HCT116 (cell line): ENCODE measurements at regions not wholly inside any gene's neighbourhood (a gene's known extent, or its start where the extent isn't known, plus 50 kb on each side); places are given as distances from the start of the nearest gene placed in this dataset.

Experiments
- ATAC-seq: fragments of 200-7000 bp; cut with Tn5 transposase; 2 replicates; pipeline ENCODE4 v1.9.1; 2020; ENCODE audit warnings: mild to moderate bottlenecking, moderate library complexity
- BruUV-seq: library from RNA; stranded (reverse); fragments of 400-500 nt; replicated peaks from 2 replicates; lab custom pipeline; 2021; lab: Mats Ljungman, UMichigan
- CTCF ChIA-PET: fragments of 300-600 bp; sonication (Branson Sonifier 250); formaldehyde crosslinking; loops from one replicate; lab custom pipeline; 2021; ENCODE audit warnings: antibody characterized with exemption; lab: Charles Lee
- POLR2A ChIA-PET: fragments of 300-600, 350-600 bp; sonication (Branson Sonifier 250); formaldehyde crosslinking; loops from one replicate; lab custom pipeline; 2021; ENCODE audit warnings: antibody characterized with exemption; lab: Charles Lee
- RAD21 ChIA-PET, 2 experiments: fragments of 300-600 bp; sonication (Branson Sonifier 250); formaldehyde crosslinking; loops; one replicate each; lab custom pipeline; 2023; ENCODE audit warnings: low total read pairs in 2 of 2; ENCODE audit not compliant: uncharacterized antibody in 2 of 2, unreplicated experiment in 2 of 2, low non-redundant PET in 1 of 2; lab: Charles Lee
- DNase-seq: peaks from one replicate; pipeline ENCODE4 v3.0.0-alpha.2; 2010; ENCODE audit warnings: low read depth, low spot score
- H2AFZ ChIP-seq: fragments of 200-600 bp; shearing (Covaris generic), sonication (generic); 2 replicates; pipeline ENCODE4 v1.6.1; 2017; ENCODE audit warnings: low read depth, mixed run types, mixed read lengths, antibody characterized with exemption, low read length; ENCODE audit not compliant: poor library complexity, severe bottlenecking
- H3K27ac ChIP-seq: 2 replicates; pipeline ENCODE4 v1.5.1; 2012; ENCODE audit warnings: low read depth, low read length
- H3K27me3 ChIP-seq: fragments of 200-600 bp; sonication (generic); 2 replicates; pipeline ENCODE4 v1.6.1; 2016; ENCODE audit warnings: mixed run types, low read length, mixed read lengths; ENCODE audit not compliant: insufficient read depth
- H3K36me3 ChIP-seq, 2 experiments: fragments of 200-500 bp in 1 of 2; fragments of 200-600 bp in 1 of 2; sonication (Bioruptor generic) in 1 of 2; sonication (generic) in 1 of 2; 2 replicates each; pipeline versions ENCODE4 v1.5.1 to v1.6.1; 2014 to 2016; ENCODE audit warnings: low read length in 2 of 2, inconsistent platforms in 1 of 2, mixed read lengths in 1 of 2, mixed run types in 1 of 2; ENCODE audit not compliant: insufficient read depth in 2 of 2, control insufficient read depth in 1 of 2
- H3K4me1 ChIP-seq, 2 experiments: fragments of 200-600 bp in 1 of 2; sonication (generic) in 1 of 2; 2 replicates each; pipeline versions ENCODE4 v1.5.1 to v1.6.1; 2012 to 2017; ENCODE audit warnings: low read length in 2 of 2, inconsistent platforms in 1 of 2, mild to moderate bottlenecking in 1 of 2, mixed read lengths in 1 of 2, mixed run types in 1 of 2, moderate library complexity in 1 of 2; ENCODE audit not compliant: insufficient read depth in 2 of 2, control insufficient read depth in 1 of 2
- H3K4me2 ChIP-seq: fragments of 200-600 bp; sonication (generic); 2 replicates; pipeline ENCODE4 v1.6.1; 2017; ENCODE audit warnings: mixed run types, low read length, mixed read lengths
- H3K4me3 ChIP-seq, 2 experiments: fragments of 200-600 bp in 1 of 2; sonication (generic) in 1 of 2; replicated peaks in 1 of 2; 2 replicates each; pipeline ENCODE4 v1.5.1; 2011 to 2016; ENCODE audit warnings: low read length in 2 of 2, control low read depth in 1 of 2, low read depth in 1 of 2, mild to moderate bottlenecking in 1 of 2, mixed read lengths in 1 of 2, mixed run types in 1 of 2
- H3K79me2 ChIP-seq: fragments of 200-600 bp; sonication (generic); 2 replicates; pipeline ENCODE4 v1.6.1; 2017; ENCODE audit warnings: mild to moderate bottlenecking, mixed run types, low read length, moderate library complexity, mixed read lengths; ENCODE audit not compliant: insufficient read depth
- H3K9ac ChIP-seq: fragments of 200-600 bp; sonication (generic); 2 replicates; pipeline ENCODE4 v1.6.1; 2016; ENCODE audit warnings: low read length, mixed read lengths
- H3K9me2 ChIP-seq: fragments of 200-600 bp; sonication (generic), shearing (Covaris generic); 2 replicates; pipeline ENCODE4 v1.6.1; 2017; ENCODE audit warnings: mixed run types, mild to moderate bottlenecking, moderate library complexity; ENCODE audit not compliant: insufficient read depth
- H3K9me3 ChIP-seq, 2 experiments: fragments of 200-500 bp in 1 of 2; fragments of 200-600 bp in 1 of 2; sonication (Bioruptor generic) in 1 of 2; sonication (generic) in 1 of 2; 2 replicates each; pipeline ENCODE4 v1.6.1; 2014 to 2017; ENCODE audit warnings: low read length in 2 of 2, mixed read lengths in 2 of 2, inconsistent platforms in 1 of 2, low read depth in 1 of 2, mild to moderate bottlenecking in 1 of 2, mixed run types in 1 of 2, moderate library complexity in 1 of 2; ENCODE audit not compliant: control insufficient read depth in 1 of 2, insufficient read depth in 1 of 2
- H4K20me1 ChIP-seq: fragments of 200-600 bp; sonication (generic), shearing (Covaris generic); 2 replicates; pipeline ENCODE4 v1.6.1; 2017; ENCODE audit warnings: mixed run types, mild to moderate bottlenecking, moderate library complexity; ENCODE audit not compliant: insufficient read depth
- CBX3 ChIP-seq: IDR thresholded peaks from 2 replicates; pipeline ENCODE4 v1.6.1; 2012; ENCODE audit warnings: low read depth
- EGR1 ChIP-seq: IDR thresholded peaks from 2 replicates; pipeline ENCODE4 v1.6.1; 2012; ENCODE audit warnings: low read depth
- POLR2AphosphoS5 ChIP-seq: IDR thresholded peaks from 2 replicates; pipeline ENCODE4 v1.6.1; 2011; ENCODE audit warnings: mild to moderate bottlenecking, low read depth, low read length, moderate library complexity
- SIN3A ChIP-seq: IDR thresholded peaks from 2 replicates; pipeline ENCODE4 v1.6.1; 2012; ENCODE audit warnings: low read depth
- SP1 ChIP-seq: IDR thresholded peaks from 2 replicates; pipeline ENCODE4 v1.6.1; 2012; ENCODE audit warnings: low read depth
- SRF ChIP-seq: IDR thresholded peaks from 2 replicates; pipeline ENCODE4 v1.6.1; 2012; ENCODE audit warnings: low read depth
- TCF7L2 ChIP-seq: IDR thresholded peaks from 2 replicates; pipeline ENCODE4 v1.7.0; 2011; ENCODE audit warnings: borderline replicate concordance, inconsistent platforms; ENCODE audit not compliant: insufficient read depth, insufficient read length; ENCODE audit errors: extremely low read depth
- intact Hi-C: fragments of 100-400 bp; cut with micrococcal nuclease; formaldehyde crosslinking; loops from 2 replicates; pipeline ENCODE4 v1.10.0; 2022
- TF ChIP-seq, protein P1 (sequence below): IDR thresholded peaks from 2 replicates; pipeline ENCODE4 v1.6.1; 2012
- TF ChIP-seq, protein P2 (sequence below), 3 experiments: fragments of 200-600 bp in 1 of 3; sonication (generic) in 1 of 3; IDR thresholded peaks in 2 of 3; conservative IDR thresholded peaks in 1 of 3; 2 replicates each; pipeline ENCODE4 v1.5.1; 2012 to 2017; ENCODE audit warnings: low read depth in 2 of 3, low read length in 2 of 3, antibody characterized with exemption in 1 of 3, borderline replicate concordance in 1 of 3, control low read depth in 1 of 3, mild to moderate bottlenecking in 1 of 3, mixed read lengths in 1 of 3, mixed run types in 1 of 3, moderate library complexity in 1 of 3; ENCODE audit not compliant: insufficient read depth in 1 of 3
- TF ChIP-seq, protein P3 (sequence below): IDR thresholded peaks from 2 replicates; pipeline ENCODE4 v1.6.1; 2012

DNA sequence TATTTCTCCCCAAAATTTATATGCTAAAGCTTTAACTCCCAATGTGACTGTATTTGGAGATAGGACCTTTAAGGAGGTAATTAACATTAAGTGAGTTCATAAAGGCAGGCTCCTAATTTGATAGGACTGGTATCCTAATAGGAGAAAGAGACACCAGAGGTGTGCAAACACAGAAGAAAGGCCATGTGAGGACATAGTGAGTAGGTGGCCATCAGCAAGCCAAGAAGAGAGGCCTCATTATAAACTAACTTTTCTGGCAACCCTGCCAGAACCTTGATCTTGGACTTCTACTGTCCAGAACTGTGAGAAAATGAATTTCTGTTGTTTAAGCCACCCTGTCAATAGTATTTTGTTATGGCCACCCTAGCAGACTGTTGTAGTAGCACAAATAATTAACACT is 177.9 kb upstream of the FUT9 start:
- H3K27ac ChIP-seq: no peak overlapping the region
- intact Hi-C loops: no loop called here
- no TSS peak for BruUV-seq
- no peak for ATAC-seq
- no peaks in the 10 kb centered on the region for H3K9me2 ChIP-seq
- H2AFZ ChIP-seq: no peak overlapping the region
- no peaks in the 10 kb centered on the region for H3K36me3 ChIP-seq
- no peak for TF ChIP-seq POLR2AphosphoS5
- TF ChIP-seq TCF7L2: no peak
- no peak for TF ChIP-seq SRF
- no peak for TF ChIP-seq SIN3A
- no peak for TF ChIP-seq EGR1
- no peak for TF ChIP-seq SP1
- TF ChIP-seq, protein P1, sequence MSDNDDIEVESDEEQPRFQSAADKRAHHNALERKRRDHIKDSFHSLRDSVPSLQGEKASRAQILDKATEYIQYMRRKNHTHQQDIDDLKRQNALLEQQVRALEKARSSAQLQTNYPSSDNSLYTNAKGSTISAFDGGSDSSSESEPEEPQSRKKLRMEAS: no peak
- TF ChIP-seq CBX3: no peak
- ChIA-PET RAD21 (no interaction called here), CTCF (no interaction called here), POLR2A (no interaction called here)
- H4K20me1 ChIP-seq: no peaks in the 10 kb centered on the region
- H3K9me3 ChIP-seq: no peaks in the 10 kb centered on the region; a peak in 1 of 4 replicates
- H3K9ac ChIP-seq: no peak overlapping the region
- no peak overlapping the region for H3K4me2 ChIP-seq
- H3K4me1 ChIP-seq: no peaks in the 10 kb centered on the region
- no peak for DNase-seq
- H3K79me2 ChIP-seq: no peaks in the 10 kb centered on the region
- no peak overlapping the region for H3K4me3 ChIP-seq
- H3K27me3 ChIP-seq: no peaks in the 10 kb centered on the region

DNA sequence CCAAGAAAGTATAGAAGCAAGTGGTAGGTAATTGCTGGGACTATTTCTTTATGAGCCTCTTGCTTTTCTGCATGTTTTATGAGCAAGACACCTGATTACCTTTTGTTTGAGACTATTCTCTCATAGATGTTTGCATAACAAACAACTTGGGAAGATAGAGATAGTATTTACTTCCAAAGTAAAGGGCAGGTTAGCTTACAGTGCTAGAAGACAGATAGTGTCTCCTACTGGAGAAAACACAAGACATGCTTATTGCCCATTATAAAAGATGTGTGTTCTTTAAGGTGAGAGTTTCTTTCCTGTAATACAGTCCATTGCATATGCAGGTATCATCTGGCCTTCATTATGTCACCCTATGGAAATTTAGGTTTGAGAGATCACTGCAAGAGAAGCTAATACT is 174.2 kb upstream of the FUT9 start:
- Histone ChIP-seq H2AFZ (no peak overlapping the region), H3K4me1 (no peaks in the 10 kb centered on the region), H4K20me1 (no peaks in the 10 kb centered on the region), H3K9ac (no peak overlapping the region), H3K9me2 (no peaks in the 10 kb centered on the region), H3K27ac (no peak overlapping the region), H3K36me3 (no peaks in the 10 kb centered on the region), H3K9me3 (no peaks in the 10 kb centered on the region; a peak in 1 of 4 replicates), H3K79me2 (no peaks in the 10 kb centered on the region), H3K4me2 (no peak overlapping the region), H3K27me3 (no peaks in the 10 kb centered on the region), H3K4me3 (no peak overlapping the region)
- intact Hi-C loops: no loop called here
- CTCF ChIA-PET: no interaction called here
- RAD21 ChIA-PET: no interaction called here
- POLR2A ChIA-PET: no interaction called here
- DNase-seq (no peak), ATAC-seq (no peak)
- no TSS peak for BruUV-seq
- TF ChIP-seq, protein P2, sequence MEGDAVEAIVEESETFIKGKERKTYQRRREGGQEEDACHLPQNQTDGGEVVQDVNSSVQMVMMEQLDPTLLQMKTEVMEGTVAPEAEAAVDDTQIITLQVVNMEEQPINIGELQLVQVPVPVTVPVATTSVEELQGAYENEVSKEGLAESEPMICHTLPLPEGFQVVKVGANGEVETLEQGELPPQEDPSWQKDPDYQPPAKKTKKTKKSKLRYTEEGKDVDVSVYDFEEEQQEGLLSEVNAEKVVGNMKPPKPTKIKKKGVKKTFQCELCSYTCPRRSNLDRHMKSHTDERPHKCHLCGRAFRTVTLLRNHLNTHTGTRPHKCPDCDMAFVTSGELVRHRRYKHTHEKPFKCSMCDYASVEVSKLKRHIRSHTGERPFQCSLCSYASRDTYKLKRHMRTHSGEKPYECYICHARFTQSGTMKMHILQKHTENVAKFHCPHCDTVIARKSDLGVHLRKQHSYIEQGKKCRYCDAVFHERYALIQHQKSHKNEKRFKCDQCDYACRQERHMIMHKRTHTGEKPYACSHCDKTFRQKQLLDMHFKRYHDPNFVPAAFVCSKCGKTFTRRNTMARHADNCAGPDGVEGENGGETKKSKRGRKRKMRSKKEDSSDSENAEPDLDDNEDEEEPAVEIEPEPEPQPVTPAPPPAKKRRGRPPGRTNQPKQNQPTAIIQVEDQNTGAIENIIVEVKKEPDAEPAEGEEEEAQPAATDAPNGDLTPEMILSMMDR (IDR thresholded peaks at IDR 0.05 in 2 of 3, conservative IDR thresholded peaks at IDR 0.05 in 1 of 3; ENCODE audit: borderline replicate concordance in 1 of 3, insufficient read depth in 1 of 3, low read depth in 2 of 3, low read length in 2 of 3): no peak
- TF ChIP-seq CBX3: no peak
- TF ChIP-seq EGR1: no peak
- TF ChIP-seq, protein P3, sequence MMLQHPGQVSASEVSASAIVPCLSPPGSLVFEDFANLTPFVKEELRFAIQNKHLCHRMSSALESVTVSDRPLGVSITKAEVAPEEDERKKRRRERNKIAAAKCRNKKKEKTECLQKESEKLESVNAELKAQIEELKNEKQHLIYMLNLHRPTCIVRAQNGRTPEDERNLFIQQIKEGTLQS: no peak
- no peak for TF ChIP-seq SRF
- TF ChIP-seq SIN3A: no peak
